NCI-H2227 (cell line): ENCODE measurements at regions not wholly inside any gene's neighbourhood (a gene's known extent, or its start where the extent isn't known, plus 50 kb on each side); places are given as distances from the start of the nearest gene placed in this dataset.

Experiments used
- DNase-seq: peaks from one replicate; lab custom pipeline; 2025; ENCODE audit not compliant: unreplicated experiment; lab: John Stamatoyannopoulos, UW

GRCh38 chr10:10925667-10926066 lies 92.0 kb upstream of the CELF2 start:
- DNase-seq: no peak

GRCh38 chr10:10927608-10928007 lies 90.1 kb upstream of the CELF2 start:
- DNase-seq: no peak

GRCh38 chr10:10930979-10931743 lies 86.5 kb upstream of the CELF2 start:
- DNase-seq: no peak

GRCh38 chr10:10935032-10935431 lies 82.6 kb upstream of the CELF2 start:
- DNase-seq: no peak

GRCh38 chr10:10938676-10939075 lies 79.0 kb upstream of the CELF2 start:
- no peak for DNase-seq

- no peak for DNase-seq
These were observed 76.4 kb upstream of the CELF2 start for GRCh38 chr10:10941127-10941730.

GRCh38 chr10:10942441-10942840 lies 75.2 kb upstream of the CELF2 start:
- DNase-seq: no peak

GRCh38 chr10:10946081-10946480 lies 71.6 kb upstream of the CELF2 start:
- DNase-seq: no peak

- DNase-seq: no peak
These were observed 70.9 kb upstream of the CELF2 start for GRCh38 chr10:10946801-10947200.

GRCh38 chr10:10951675-10952074 lies 66.0 kb upstream of the CELF2 start:
- no peak for DNase-seq

- no peak for DNase-seq
These were observed 64.9 kb upstream of the CELF2 start for GRCh38 chr10:10952800-10953199.

- DNase-seq: no peak
These were observed 60.8 kb upstream of the CELF2 start for GRCh38 chr10:10956681-10957542.

GRCh38 chr10:10958041-10958440 lies 59.6 kb upstream of the CELF2 start:
- DNase-seq: no peak

GRCh38 chr10:10959666-10960065 lies 58.0 kb upstream of the CELF2 start:
- DNase-seq: no peak

- DNase-seq: no peak
These were observed 57.1 kb upstream of the CELF2 start for GRCh38 chr10:10960534-10960933.

- no peak for DNase-seq
These were observed 56.6 kb upstream of the CELF2 start for GRCh38 chr10:10961072-10961471.

- no peak for DNase-seq
These were observed 50.6 kb upstream of the CELF2 start for GRCh38 chr10:10967029-10967428.

- no peak for DNase-seq
These were observed 50.0 kb upstream of the CELF2 start for GRCh38 chr10:10967581-10968256.
